ENCODE measurements at regions not wholly inside any gene's neighbourhood (a gene's known extent, or its start where the extent isn't known, plus 50 kb on each side); places are given as distances from the start of the nearest gene placed in this dataset.
"Not testable (repeated sequence)": the region's sequence is repeated elsewhere in the genome, so short reads cannot be mapped to it uniquely, and the experiment has no call there.

- DNase-seq (ENCODE audit: low spot score), result no peak
Measured at GRCh38 chr4:82181789-82182188, 192.0 kb downstream of the HNRNPD start.

- no peak for DNase-seq (ENCODE audit: low spot score)
Measured at GRCh38 chr4:82172186-82172585, 201.6 kb downstream of the HNRNPD start.

GRCh38 chr4:82171531-82172155 lies 202.1 kb downstream of the HNRNPD start:
- no peak for DNase-seq (ENCODE audit: low spot score)

GRCh38 chr4:82149750-82150149 lies 224.0 kb downstream of the HNRNPD start:
- DNase-seq (ENCODE audit: low spot score), result no peak

DNA sequence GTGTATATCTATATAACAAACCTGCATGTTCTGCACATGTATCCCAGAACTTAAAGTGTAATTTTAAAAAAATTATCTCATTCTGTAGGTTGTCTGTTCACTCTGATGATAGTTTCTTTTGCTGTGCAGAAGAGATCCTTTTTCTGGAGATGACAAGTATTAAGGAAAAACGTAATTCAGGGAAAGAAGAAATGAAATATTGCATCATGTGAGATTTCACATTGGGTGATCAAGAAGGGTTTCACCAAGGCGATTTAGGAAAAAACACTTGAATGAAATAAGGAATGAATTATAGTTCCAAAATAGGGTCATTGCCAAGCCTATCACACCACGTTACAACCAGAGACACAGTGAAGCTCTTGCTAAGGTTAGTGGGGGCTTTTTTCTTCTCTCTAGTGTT lies 227.9 kb downstream of the HNRNPD start:
- no peak for DNase-seq (ENCODE audit: low spot score)

- DNase-seq (ENCODE audit: low spot score), result no peak
Measured at GRCh38 chr4:82140422-82140821, 233.4 kb downstream of the HNRNPD start.

GRCh38 chr4:82139287-82139686 lies 234.5 kb downstream of the HNRNPD start:
- DNase-seq (ENCODE audit: low spot score), result no peak

DNA sequence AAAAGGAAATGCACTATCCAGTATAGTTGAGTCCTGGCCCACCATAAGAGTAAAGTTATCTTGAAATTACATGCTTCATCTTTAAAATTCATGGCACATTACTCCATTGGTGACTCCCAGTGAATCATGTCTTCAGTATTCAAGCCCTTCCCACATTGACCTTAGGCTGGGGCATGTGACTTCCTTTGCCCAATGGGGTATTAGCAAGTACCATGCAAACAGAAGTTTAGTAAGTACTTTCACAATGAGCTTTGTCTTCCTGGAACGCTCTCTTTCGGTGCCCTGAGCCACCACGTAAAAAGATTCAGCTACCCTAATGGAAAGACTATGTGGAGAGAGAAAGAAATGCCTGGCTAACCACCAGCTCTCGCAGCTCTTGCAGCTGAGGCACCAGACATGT lies 235.4 kb downstream of the HNRNPD start:
- peak; percentile 14 for DNase-seq (ENCODE audit: low spot score)

GRCh38 chr4:82136161-82136801 lies 237.5 kb downstream of the HNRNPD start:
- no peak for DNase-seq (ENCODE audit: low spot score)

DNA sequence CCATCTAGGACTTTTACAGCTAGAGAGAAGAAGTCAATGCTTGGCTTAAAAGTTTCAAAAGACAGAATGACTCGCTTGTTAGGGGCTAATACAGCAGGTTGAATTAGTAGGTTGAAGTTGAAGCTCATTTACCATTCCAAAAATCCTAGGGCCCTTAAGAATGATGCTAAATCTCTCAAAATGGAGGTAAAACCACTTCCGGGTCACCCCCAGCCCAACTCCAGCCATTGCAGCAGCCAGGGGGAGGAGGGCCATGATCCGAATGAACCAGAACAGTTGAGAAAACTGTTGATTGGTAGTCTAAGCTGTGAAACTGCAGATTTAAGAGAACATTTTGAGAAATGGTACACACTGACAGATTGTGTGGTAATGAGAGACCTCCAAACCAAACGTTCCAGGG lies 245.4 kb downstream of the HNRNPD start:
- DNase-seq (ENCODE audit: low spot score), result no peak

GRCh38 chr4:82126512-82127040 lies 247.2 kb downstream of the HNRNPD start:
- no peak for DNase-seq (ENCODE audit: low spot score)

GRCh38 chr4:82125787-82126297 lies 247.9 kb downstream of the HNRNPD start:
- no peak for DNase-seq (ENCODE audit: low spot score)

- no peak for DNase-seq (ENCODE audit: low spot score)
Measured at GRCh38 chr4:82124932-82125786, 248.6 kb downstream of the HNRNPD start.

GRCh38 chr4:82124365-82124764 lies 249.4 kb downstream of the HNRNPD start:
- no peak for DNase-seq (ENCODE audit: low spot score)

DNA sequence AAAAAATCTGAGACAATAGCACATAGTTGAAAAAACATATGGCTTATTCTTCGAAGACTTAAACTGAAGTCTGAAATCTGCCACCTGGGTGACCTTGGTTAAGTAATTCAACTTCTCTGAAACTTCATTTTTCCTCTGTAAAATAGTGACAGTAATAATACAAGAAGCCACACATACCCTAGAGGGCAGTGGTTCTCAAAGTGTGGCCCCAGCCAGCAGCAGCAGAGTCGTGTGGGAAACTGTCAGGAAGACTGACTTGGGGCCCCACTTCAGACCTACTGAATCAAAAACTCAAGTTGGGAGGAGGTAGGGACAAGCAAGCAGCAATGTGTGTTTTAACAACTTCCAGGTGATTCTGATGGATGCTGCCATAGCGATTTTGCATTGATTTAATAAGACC lies 249.9 kb downstream of the HNRNPD start:
- no peak for DNase-seq (ENCODE audit: low spot score)

DNA sequence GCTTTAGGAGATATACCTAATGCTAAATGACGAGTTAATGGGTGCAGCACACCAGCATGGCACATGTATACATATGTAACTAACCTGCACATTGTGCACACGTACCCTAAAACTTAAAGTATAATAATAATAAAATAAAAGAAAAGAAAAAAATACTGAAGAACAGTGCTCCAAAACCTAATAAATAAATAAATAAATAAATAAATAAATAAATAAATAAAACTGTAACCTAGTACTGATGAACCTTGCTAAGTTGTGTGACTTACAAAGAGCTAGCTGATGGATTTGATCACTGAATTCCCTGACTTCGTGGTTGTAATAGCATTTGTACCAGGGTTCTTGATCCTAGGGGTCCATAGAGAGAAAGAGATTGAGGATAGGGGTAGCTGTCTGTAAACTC lies 258.6 kb downstream of the HNRNPD start:
- DNase-seq (ENCODE audit: low spot score), result not testable (repeated sequence)

DNA sequence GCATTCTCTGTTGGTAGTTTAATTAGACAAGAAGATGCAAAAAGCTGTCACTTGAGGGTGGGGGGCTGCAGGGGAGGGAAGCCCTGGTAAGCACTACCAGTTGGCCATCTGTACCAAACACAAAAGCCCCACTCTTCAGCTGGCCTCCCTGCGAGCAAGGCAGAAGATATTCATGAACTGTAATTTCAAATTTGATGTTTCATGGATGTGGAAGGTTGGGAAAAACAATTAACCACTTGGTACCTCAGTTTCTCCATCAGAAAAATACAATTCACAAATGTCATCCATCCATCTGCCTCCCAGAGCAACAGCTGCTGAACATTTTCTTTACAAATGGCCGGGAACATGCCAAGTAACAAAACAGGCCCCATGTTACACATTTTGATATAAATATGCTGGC lies 265.3 kb downstream of the HNRNPD start:
- no peak for DNase-seq (ENCODE audit: low spot score)

DNA sequence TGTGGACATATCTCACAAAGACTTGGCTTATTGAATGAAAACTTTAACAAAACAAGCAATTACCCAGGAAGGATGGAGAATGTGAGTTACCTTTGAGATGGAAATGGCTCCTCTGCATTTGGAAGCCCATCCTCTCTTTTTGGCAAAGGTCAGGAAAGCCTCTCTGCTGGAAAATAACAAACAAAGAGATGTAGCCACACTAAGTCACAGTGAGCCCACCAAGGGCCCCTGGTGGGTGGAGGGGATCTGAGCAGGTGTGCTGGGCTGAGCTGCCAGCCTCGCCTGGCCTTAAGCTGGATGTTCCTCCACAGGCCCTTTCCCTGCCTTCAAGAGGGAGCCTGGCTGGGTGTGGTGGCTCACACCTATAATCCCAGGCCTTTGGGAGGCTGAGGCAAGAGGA lies 269.2 kb downstream of the HNRNPD start:
- DNase-seq (ENCODE audit: low spot score), result no peak

DNA sequence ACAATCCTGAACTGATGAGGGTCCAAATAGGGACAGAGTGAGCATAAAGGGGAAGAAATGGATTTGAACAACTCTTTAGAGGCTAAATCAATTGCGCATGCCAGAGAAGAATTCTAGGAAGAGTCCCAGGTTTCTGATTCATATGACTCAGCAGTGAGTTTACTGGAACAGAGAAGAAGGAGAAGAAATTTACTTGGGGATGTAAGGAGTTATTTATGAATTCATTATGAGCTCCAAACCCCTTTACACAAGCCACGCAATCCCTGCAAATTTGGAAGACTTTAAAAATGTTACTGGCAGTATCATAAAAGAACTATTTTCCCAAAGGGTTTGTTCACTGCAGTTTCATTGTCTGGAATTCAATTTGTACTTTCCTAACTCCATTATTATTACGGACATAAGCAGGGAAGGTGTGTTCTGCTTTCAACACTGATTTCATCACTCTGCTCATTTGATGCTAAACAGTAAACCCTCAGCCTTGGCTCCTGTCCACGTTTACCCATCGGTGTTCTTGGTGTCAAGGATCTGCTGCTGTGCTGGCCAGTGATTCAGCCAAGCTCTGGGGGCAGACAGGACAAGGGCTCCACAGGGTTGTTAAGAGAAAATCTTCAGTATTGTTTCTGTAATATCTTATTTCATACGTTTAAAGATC lies 273.7 kb downstream of the HNRNPD start:
- DNase-seq (ENCODE audit: low spot score), result no peak

- DNase-seq (ENCODE audit: low spot score), result peak; percentile 19
Measured at GRCh38 chr4:82097504-82097903, 276.3 kb downstream of the HNRNPD start.

- DNase-seq (ENCODE audit: low spot score), result no peak
Measured at GRCh38 chr4:82090717-82091116, 283.1 kb downstream of the HNRNPD start.

GRCh38 chr4:82084747-82085146 lies 289.0 kb downstream of the HNRNPD start:
- no peak for DNase-seq (ENCODE audit: low spot score)
